GM21423 (cell line): ENCODE measurements at regions not wholly inside any gene's neighbourhood (a gene's known extent, or its start where the extent isn't known, plus 50 kb on each side); places are given as distances from the start of the nearest gene placed in this dataset.

Source experiments
- ATAC-seq: cut with Tn5 transposase; IDR thresholded peaks from one replicate; pipeline ENCODE4 v1.9.1; 2021; ENCODE audit warnings: mild to moderate bottlenecking, moderate library complexity; ENCODE audit not compliant: unreplicated experiment

GRCh38 chr10:113456741-113457140 is 96.1 kb upstream of the HABP2 start:
- ATAC-seq: no peak

DNA sequence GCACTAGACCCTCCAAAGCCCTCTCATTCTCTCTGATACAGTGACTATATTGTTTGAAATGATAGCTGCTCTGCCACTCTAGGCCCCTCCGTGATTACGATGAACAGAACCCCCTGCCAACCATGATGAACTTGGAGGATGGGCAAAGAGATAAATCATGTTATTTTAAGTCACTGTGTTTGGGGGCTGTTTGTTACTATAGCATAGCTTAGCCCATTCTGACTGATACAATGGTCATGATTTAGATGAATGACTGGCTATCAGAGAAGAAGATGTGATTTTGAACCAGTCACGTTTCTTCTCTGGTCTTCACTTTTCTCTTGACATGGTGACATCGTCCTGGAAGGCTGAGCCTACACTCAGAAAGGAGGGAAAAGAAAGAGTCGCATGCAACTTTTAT is 95.4 kb upstream of the HABP2 start:
- no peak for ATAC-seq

DNA sequence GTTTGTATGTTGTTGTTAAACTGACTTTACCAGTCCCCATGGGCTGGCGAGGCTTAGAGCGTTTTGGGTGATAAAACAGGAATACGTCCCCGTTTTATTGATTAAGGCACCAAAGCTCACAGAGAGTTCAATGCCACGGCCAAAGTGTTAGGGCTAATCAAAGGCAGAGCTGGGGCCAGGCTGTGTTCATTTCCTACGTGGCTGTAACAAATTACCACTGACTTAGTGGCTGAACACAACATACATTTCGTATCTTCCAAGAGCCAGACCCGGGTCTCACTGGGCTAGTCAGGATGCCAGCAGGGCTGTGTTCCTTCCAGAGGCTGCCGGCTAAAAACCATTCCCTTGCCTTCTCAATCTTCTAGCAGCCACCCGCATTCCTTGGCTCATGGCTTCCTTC is 94.4 kb upstream of the HABP2 start:
- no peak for ATAC-seq

- no peak for ATAC-seq
Measured at GRCh38 chr10:113458944-113459343, 93.9 kb upstream of the HABP2 start.

GRCh38 chr10:113459626-113460280 is 93.1 kb upstream of the HABP2 start:
- ATAC-seq: no peak

GRCh38 chr10:113463083-113463482 is 89.8 kb upstream of the HABP2 start:
- ATAC-seq: no peak

GRCh38 chr10:113463777-113464176 is 89.1 kb upstream of the HABP2 start:
- ATAC-seq: no peak

DNA sequence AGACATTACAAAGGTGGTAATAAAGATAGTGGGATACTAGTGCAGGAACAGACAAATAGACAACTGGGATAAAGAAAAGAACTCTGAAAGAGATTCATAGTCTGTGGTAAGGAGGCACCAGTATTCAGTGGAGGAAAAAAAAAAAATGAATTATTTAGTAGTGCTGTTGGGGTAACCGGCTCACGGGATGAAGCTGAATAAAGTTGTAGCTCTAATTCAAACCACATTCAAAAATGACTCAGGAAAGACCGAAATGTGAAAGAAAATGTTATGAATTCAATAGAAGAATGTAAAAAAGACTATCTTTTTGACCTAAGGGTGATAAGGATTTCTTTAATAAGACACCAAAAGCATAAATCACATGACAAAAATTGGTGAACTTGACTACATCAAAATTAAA is 83.1 kb upstream of the HABP2 start:
- no peak for ATAC-seq

GRCh38 chr10:113470372-113471240 is 82.2 kb upstream of the HABP2 start:
- ATAC-seq: no peak

- no peak for ATAC-seq
Measured at GRCh38 chr10:113471241-113471996, 81.4 kb upstream of the HABP2 start.

GRCh38 chr10:113473011-113473410 is 79.8 kb upstream of the HABP2 start:
- no peak for ATAC-seq

DNA sequence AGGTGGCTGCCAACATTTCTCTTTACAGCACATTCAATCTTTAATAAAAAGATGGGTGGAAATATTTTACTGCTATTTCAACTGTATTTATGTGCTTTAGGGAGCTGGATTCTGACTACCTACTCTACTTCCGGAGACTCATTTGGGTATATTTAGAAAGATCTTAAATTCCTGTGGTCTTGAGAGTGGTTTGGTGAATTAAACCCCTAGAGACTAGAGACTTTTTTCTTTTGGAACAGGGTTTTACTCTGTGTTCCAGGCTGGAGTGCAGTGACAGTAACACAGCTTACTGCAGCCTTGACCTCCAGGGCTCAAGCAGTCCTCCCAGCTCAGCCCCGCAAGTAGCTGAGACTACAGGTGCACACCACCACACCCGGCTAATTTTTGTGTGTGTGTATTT is 79.0 kb upstream of the HABP2 start:
- no peak for ATAC-seq

- ATAC-seq: no peak
Measured at GRCh38 chr10:113474752-113475151, 78.1 kb upstream of the HABP2 start.

- ATAC-seq: no peak
Measured at GRCh38 chr10:113475381-113475807, 77.5 kb upstream of the HABP2 start.

GRCh38 chr10:113476191-113476590 is 76.7 kb upstream of the HABP2 start:
- ATAC-seq: no peak

DNA sequence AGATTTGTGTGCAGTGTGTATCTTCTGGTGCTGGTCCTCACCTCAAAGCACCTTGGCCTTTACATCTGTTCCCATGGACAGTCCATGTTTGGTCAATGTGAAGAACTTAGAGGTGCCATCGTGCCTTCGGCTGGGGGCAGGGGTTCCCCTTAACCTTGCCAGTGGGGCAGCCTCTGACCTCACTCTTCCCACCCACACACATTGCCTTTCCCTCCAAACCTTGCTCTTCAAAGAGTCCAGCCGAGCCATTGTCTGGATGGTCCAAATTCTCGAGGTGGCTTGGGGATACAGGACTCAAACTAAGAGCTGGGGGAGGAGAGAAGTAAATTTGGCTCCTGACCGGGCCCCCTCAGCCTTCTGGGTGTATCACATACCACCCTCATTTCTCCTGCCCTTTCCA is 76.2 kb upstream of the HABP2 start:
- no peak for ATAC-seq

- no peak for ATAC-seq
Measured at GRCh38 chr10:113477451-113477850, 75.4 kb upstream of the HABP2 start.

DNA sequence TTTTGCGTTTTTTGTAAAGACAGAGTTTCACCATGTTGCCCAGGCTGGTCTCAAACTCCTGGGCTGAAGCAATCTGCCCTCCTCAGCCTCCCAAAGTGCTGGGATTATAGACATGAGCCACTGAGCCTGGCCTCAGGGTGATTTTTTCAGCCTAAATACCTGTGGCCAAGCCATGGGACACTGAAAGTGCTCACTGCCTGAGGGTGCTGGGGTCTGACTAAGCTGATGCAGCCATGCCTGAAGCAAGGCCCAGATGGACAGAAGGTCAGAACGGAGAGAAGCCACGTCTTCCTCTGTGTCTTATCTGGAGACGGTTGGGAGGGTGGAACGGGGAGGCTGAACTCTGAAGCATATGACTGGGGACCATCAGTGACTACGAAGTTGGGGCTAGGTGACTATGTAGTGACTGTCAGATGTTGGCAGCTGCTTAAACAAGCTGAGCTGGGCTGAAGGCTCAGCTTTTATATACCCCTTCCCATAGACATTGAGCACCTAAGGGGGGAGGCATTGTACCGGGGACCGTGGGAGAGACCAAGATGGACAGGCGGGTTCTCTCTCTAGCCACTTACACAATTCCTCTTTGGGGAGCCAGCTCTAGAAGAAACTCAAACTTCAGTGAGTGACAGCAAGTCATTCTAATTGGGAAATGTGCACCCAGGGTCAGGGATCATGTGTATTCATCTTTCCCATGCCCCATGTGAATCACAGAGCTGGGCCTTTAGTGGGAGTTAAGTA is 73.3 kb upstream of the HABP2 start:
- no peak for ATAC-seq

DNA sequence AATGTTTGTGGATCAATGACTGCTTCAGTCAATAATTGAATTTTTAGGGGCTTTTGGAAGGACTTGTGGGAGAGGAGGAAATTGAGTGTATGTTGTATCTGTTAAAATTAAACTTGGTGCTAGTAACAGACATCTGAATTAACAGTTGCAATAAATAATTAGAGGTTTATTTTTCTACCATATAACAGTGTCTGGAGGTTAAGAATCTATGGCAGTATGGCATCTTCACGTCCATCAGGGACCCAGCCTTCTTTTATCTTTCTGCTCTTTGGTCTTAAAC is 72.8 kb upstream of the HABP2 start:
- ATAC-seq: no peak

- no peak for ATAC-seq
Measured at GRCh38 chr10:113480851-113481502, 71.9 kb upstream of the HABP2 start.

- ATAC-seq: no peak
Measured at GRCh38 chr10:113484487-113484886, 68.4 kb upstream of the HABP2 start.
